ENCODE measurements at regions not wholly inside any gene's neighbourhood (a gene's known extent, or its start where the extent isn't known, plus 50 kb on each side); places are given as distances from the start of the nearest gene placed in this dataset.

GRCh38 chr1:239947801-239948200, 143.9 kb upstream of the FMN2 start:
- Histone ChIP-seq H3K36me3 (no peaks in the 10 kb centered on the region), H3K27me3 (no peaks in the 10 kb centered on the region), H3K4me1 (no peaks in the 10 kb centered on the region), H3K9me3 (no peaks in the 10 kb centered on the region), H3K27ac (no peak overlapping the region), H3K4me3 (no peak overlapping the region)
- ATAC-seq = no peak
- in situ Hi-C loops (cut with MboI; ENCODE audit: low sequenced_read_pairs in 4 of 4) (no loop called here), intact Hi-C loops (cut with DNase I; ENCODE audit: low total_unique reads) (no loop called here)
- no peak for TF ChIP-seq POLR2A (IDR thresholded peaks at IDR 0.05)
- TF ChIP-seq CTCF (IDR thresholded peaks at IDR 0.05 in 4 of 5, conservative IDR thresholded peaks at IDR 0.05 in 1 of 5) = no peak
- no peak for DNase-seq

GRCh38 chr1:239951511-239952140, 140.1 kb upstream of the FMN2 start:
- intact Hi-C loops (cut with DNase I; ENCODE audit: low total_unique reads) = no loop called here
- Histone ChIP-seq H3K4me1 (no peaks in the 10 kb centered on the region), H3K36me3 (no peaks in the 10 kb centered on the region), H3K4me3 (no peak overlapping the region), H3K27ac (no peak overlapping the region), H3K9me3 (no peaks in the 10 kb centered on the region), H3K27me3 (no peaks in the 10 kb centered on the region)
- peak; percentile 14 to 62 (median 36) for TF ChIP-seq CTCF (IDR thresholded peaks at IDR 0.05 in 4 of 5, conservative IDR thresholded peaks at IDR 0.05 in 1 of 5)
- TF ChIP-seq POLR2A (IDR thresholded peaks at IDR 0.05) = no peak
- DNase-seq (no peak), ATAC-seq (no peak)
- in situ Hi-C loops (cut with MboI; ENCODE audit: low sequenced_read_pairs in 4 of 4) = no loop called here

- Histone ChIP-seq H3K4me1 (no peaks in the 10 kb centered on the region), H3K9me3 (no peaks in the 10 kb centered on the region), H3K4me3 (no peak overlapping the region), H3K36me3 (no peaks in the 10 kb centered on the region), H3K27ac (no peak overlapping the region), H3K27me3 (no peaks in the 10 kb centered on the region)
- DNase-seq = no peak
- in situ Hi-C loops (cut with MboI; ENCODE audit: low sequenced_read_pairs in 4 of 4) (no loop called here), intact Hi-C loops (cut with DNase I; ENCODE audit: low total_unique reads) (no loop called here)
- ATAC-seq = no peak
- TF ChIP-seq CTCF (IDR thresholded peaks at IDR 0.05 in 4 of 5, conservative IDR thresholded peaks at IDR 0.05 in 1 of 5) = peak in 1 of 5 experiments; percentile 11
- TF ChIP-seq POLR2A (IDR thresholded peaks at IDR 0.05) = no peak
Measured at GRCh38 chr1:239952348-239953308, 139.1 kb upstream of the FMN2 start.

- intact Hi-C loops (cut with DNase I; ENCODE audit: low total_unique reads) = no loop called here
- Histone ChIP-seq H3K4me3 (no peak overlapping the region), H3K4me1 (no peaks in the 10 kb centered on the region), H3K36me3 (no peaks in the 10 kb centered on the region), H3K27ac (no peak overlapping the region), H3K9me3 (no peaks in the 10 kb centered on the region), H3K27me3 (no peaks in the 10 kb centered on the region)
- TF ChIP-seq CTCF (IDR thresholded peaks at IDR 0.05 in 4 of 5, conservative IDR thresholded peaks at IDR 0.05 in 1 of 5) (no peak), POLR2A (IDR thresholded peaks at IDR 0.05) (no peak)
- no peak for ATAC-seq
- in situ Hi-C loops (cut with MboI; ENCODE audit: low sequenced_read_pairs in 4 of 4) = no loop called here
- no peak for DNase-seq
Measured at GRCh38 chr1:239954836-239955235, 136.8 kb upstream of the FMN2 start.

All from gastrocnemius medialis (tissue), 4 donors.